ENCODE measurements at regions not wholly inside any gene's neighbourhood (a gene's known extent, or its start where the extent isn't known, plus 50 kb on each side); places are given as distances from the start of the nearest gene placed in this dataset.

- intact Hi-C loops (cut with DNase I), result no loop called here
- Histone ChIP-seq H3K27ac (no peak overlapping the region), H3K36me3 (replicated peaks in 1 of 2) (no peaks in the 10 kb centered on the region), H3K9me3 (replicated peaks in 1 of 3) (no peaks in the 10 kb centered on the region), H3K27me3 (no peaks in the 10 kb centered on the region), H3K4me3 (no peak overlapping the region), H3K4me1 (replicated peaks in 1 of 2) (no peaks in the 10 kb centered on the region)
- DNase-seq, result no peak
- TF ChIP-seq CTCF (IDR thresholded peaks at IDR 0.05), result no peak
- TF ChIP-seq POLR2A (IDR thresholded peaks at IDR 0.05), result no peak
- 70 to 80% (median 76%) methylated on average over 3 of the region's 3 CpGs for WGBS, 4 donors
These were observed 609.7 kb downstream of the TNS3 start for GRCh38 chr7:46972205-46972604.

DNA sequence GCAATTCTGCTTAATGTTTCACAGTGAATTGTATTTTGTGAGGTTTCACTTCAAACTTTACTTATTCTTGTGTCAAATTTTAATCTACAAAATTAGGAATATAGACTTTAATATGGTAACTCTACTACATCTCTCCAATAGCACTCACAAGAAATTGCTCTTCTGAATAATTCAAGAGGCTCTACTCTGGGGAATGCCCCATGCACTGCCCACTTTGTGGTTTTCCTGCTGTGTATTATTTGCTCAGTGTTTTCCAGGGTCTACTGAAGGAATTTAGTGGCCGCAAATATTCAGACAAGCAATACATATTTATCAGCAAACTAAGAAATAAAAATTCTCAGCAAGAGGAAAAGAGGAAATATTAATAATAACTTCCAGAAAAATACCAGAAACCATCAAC lies 611.4 kb downstream of the TNS3 start:
- no peak for DNase-seq
- H3K9me3 ChIP-seq (replicated peaks in 1 of 3), result peaks cover 0 to 6% (median 3%) of the 10 kb centered on the region in 3 donors
- TF ChIP-seq POLR2A (IDR thresholded peaks at IDR 0.05), result no peak
- no peak for TF ChIP-seq CTCF (IDR thresholded peaks at IDR 0.05)
- no peaks in the 10 kb centered on the region for H3K27me3 ChIP-seq
- no peak overlapping the region for H3K27ac ChIP-seq
- H3K4me3 ChIP-seq, result no peak overlapping the region
- 87 to 100% (median 98%) methylated on average over 1 of the region's 1 CpG for WGBS, 4 donors
- no peaks in the 10 kb centered on the region for H3K4me1 ChIP-seq (replicated peaks in 1 of 2)
- no peaks in the 10 kb centered on the region for H3K36me3 ChIP-seq (replicated peaks in 1 of 2)
- intact Hi-C loops (cut with DNase I), result no loop called here

DNA sequence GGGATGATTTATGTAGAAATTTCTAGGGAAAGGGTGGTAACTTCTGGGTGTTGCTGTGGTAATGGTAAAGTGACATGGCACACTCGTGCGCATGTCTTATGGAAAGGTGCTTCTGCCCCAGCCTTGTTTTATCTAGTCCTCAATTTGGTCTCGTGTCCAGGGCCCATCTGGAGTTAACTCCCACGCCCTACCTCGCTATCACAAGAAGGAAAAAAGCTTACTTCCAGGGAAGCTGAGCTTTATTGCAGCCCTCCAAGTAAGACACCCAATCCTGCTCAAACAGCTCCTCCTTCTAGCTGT lies 611.8 kb downstream of the TNS3 start:
- no peak for DNase-seq
- H3K27ac ChIP-seq, result no peak overlapping the region
- no peak overlapping the region for H3K4me3 ChIP-seq
- WGBS, 4 donors, result 89 to 99% (median 92%) methylated on average over 5 of the region's 5 CpGs
- H3K9me3 ChIP-seq (replicated peaks in 1 of 3), result peaks cover 0 to 6% (median 3%) of the 10 kb centered on the region in 3 donors
- no peak for TF ChIP-seq POLR2A (IDR thresholded peaks at IDR 0.05)
- TF ChIP-seq CTCF (IDR thresholded peaks at IDR 0.05), result no peak
- no peaks in the 10 kb centered on the region for H3K4me1 ChIP-seq (replicated peaks in 1 of 2)
- H3K36me3 ChIP-seq (replicated peaks in 1 of 2), result no peaks in the 10 kb centered on the region
- intact Hi-C loops (cut with DNase I), result no loop called here
- H3K27me3 ChIP-seq, result no peaks in the 10 kb centered on the region

GRCh38 chr7:46969303-46970130 lies 612.4 kb downstream of the TNS3 start:
- DNase-seq, result no peak
- no peak overlapping the region for H3K27ac ChIP-seq
- H3K4me1 ChIP-seq (replicated peaks in 1 of 2), result no peaks in the 10 kb centered on the region
- no peaks in the 10 kb centered on the region for H3K36me3 ChIP-seq (replicated peaks in 1 of 2)
- 87 to 97% (median 90%) methylated on average over 12 of the region's 12 CpGs for WGBS, 4 donors
- H3K9me3 ChIP-seq (replicated peaks in 1 of 3), result peaks cover 0 to 8% (median 6%) of the 10 kb centered on the region in 3 donors
- intact Hi-C loops (cut with DNase I), result no loop called here
- H3K4me3 ChIP-seq, result no peak overlapping the region
- TF ChIP-seq CTCF (IDR thresholded peaks at IDR 0.05) (no peak), POLR2A (IDR thresholded peaks at IDR 0.05) (no peak)
- H3K27me3 ChIP-seq, result no peaks in the 10 kb centered on the region

All from adrenal gland (tissue), 9 donors.